NT2/D1 (cell line): ENCODE measurements at regions not wholly inside any gene's neighbourhood (a gene's known extent, or its start where the extent isn't known, plus 50 kb on each side); places are given as distances from the start of the nearest gene placed in this dataset.

ENCODE experiments used
- SUZ12 ChIP-seq: IDR thresholded peaks from 2 replicates; pipeline ENCODE4 v1.6.1; 2011; ENCODE audit not compliant: insufficient read length, insufficient read depth; ENCODE audit errors: extremely low read depth
- YY1 ChIP-seq: IDR thresholded peaks from 2 replicates; pipeline ENCODE4 v1.6.1; 2011; ENCODE audit not compliant: insufficient read length, insufficient read depth

GRCh38 chr9:3692606-3693005 is 166.8 kb upstream of the RFX3 start:
- TF ChIP-seq SUZ12 (no peak), YY1 (no peak)
